Testis (tissue), 2 donors: ENCODE measurements at regions not wholly inside any gene's neighbourhood (a gene's known extent, or its start where the extent isn't known, plus 50 kb on each side); places are given as distances from the start of the nearest gene placed in this dataset.
"Not testable (repeated sequence)": the region's sequence is repeated elsewhere in the genome, so short reads cannot be mapped to it uniquely, and the experiment has no call there.

Experiments
- DNase-seq: peaks from one replicate; pipeline ENCODE4 v3.0.0-alpha.2; 2019
- H3K27ac ChIP-seq, 2 donors: fragments of 200-600 bp; sonication (generic); one replicate each; pipeline ENCODE4 v1.5.1; 2019
- H3K27me3 ChIP-seq: fragments of 200-600 bp; sonication (generic); one replicate; pipeline ENCODE4 v1.5.1; 2019
- H3K36me3 ChIP-seq: fragments of 200-600 bp; sonication (generic); one replicate; pipeline ENCODE4 v1.5.1; 2017; ENCODE audit warnings: low read depth; ENCODE audit errors: missing control alignments
- H3K4me1 ChIP-seq: fragments of 200-600 bp; sonication (generic); one replicate; pipeline ENCODE4 v1.5.1; 2019
- H3K4me3 ChIP-seq, 2 donors: fragments of 200-600 bp; sonication (generic); one replicate each; pipeline ENCODE4 v1.5.1; 2017 to 2019
- H3K9me3 ChIP-seq: fragments of 200-600 bp; sonication (generic); one replicate; pipeline ENCODE4 v1.5.1; 2017
- POLR2A ChIP-seq: fragments of 450-650 bp; IDR thresholded peaks from one replicate; pipeline ENCODE4 v1.6.1; 2017; ENCODE audit warnings: antibody characterized with exemption, mild to moderate bottlenecking, moderate library complexity
- WGBS, 2 donors: methylation state at CpG; one replicate each; pipeline ENCODE4 v1.1.5; 2018; 5-methylcytosine and 5-hydroxymethylcytosine counted together
- intact Hi-C: fragments of 100-400 bp; cut with DNase I; formaldehyde crosslinking; loops from one replicate; pipeline ENCODE4 v1.15.1; 2023; ENCODE audit warnings: low total_unique reads
- TF ChIP-seq, protein P1 (sequence below), 3 experiments: fragments of 450-650 bp in 2 of 3; fragments of 200-600 bp in 1 of 3; sonication (generic) in 1 of 3; IDR thresholded peaks; one replicate each; pipeline ENCODE4 v1.5.1; 2016 to 2019; ENCODE audit warnings: antibody characterized with exemption in 3 of 3, mild to moderate bottlenecking in 2 of 3, moderate library complexity in 1 of 3

GRCh38 chr5:109550077-109550476, 139.7 kb upstream of the MAN2A1 start:
- TF ChIP-seq POLR2A: no peak
- TF ChIP-seq, protein P1, sequence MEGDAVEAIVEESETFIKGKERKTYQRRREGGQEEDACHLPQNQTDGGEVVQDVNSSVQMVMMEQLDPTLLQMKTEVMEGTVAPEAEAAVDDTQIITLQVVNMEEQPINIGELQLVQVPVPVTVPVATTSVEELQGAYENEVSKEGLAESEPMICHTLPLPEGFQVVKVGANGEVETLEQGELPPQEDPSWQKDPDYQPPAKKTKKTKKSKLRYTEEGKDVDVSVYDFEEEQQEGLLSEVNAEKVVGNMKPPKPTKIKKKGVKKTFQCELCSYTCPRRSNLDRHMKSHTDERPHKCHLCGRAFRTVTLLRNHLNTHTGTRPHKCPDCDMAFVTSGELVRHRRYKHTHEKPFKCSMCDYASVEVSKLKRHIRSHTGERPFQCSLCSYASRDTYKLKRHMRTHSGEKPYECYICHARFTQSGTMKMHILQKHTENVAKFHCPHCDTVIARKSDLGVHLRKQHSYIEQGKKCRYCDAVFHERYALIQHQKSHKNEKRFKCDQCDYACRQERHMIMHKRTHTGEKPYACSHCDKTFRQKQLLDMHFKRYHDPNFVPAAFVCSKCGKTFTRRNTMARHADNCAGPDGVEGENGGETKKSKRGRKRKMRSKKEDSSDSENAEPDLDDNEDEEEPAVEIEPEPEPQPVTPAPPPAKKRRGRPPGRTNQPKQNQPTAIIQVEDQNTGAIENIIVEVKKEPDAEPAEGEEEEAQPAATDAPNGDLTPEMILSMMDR (IDR thresholded peaks at IDR 0.05): no peak
- no peak for DNase-seq
- H3K4me1 ChIP-seq: no peaks in the 10 kb centered on the region
- H3K4me3 ChIP-seq: no peak overlapping the region
- H3K27ac ChIP-seq: no peak overlapping the region
- intact Hi-C loops: no loop called here
- 80 to 89% methylated on average over 1 of the region's 1 CpG for WGBS, 2 donors
- H3K9me3 ChIP-seq: no peaks in the 10 kb centered on the region
- no peaks in the 10 kb centered on the region for H3K27me3 ChIP-seq
- H3K36me3 ChIP-seq: no peaks in the 10 kb centered on the region

- intact Hi-C loops: no loop called here
- no peak for DNase-seq
- no peak overlapping the region for H3K4me3 ChIP-seq
- no peaks in the 10 kb centered on the region for H3K27me3 ChIP-seq
- no peak overlapping the region for H3K27ac ChIP-seq
- no peaks in the 10 kb centered on the region for H3K9me3 ChIP-seq
- no peak for TF ChIP-seq POLR2A
- TF ChIP-seq, protein P1 (IDR thresholded peaks at IDR 0.05): no peak
- H3K4me1 ChIP-seq: no peaks in the 10 kb centered on the region
- no peaks in the 10 kb centered on the region for H3K36me3 ChIP-seq
Observed at GRCh38 chr5:109546461-109546860, 136.7 kb upstream of the PJA2 start.

DNA sequence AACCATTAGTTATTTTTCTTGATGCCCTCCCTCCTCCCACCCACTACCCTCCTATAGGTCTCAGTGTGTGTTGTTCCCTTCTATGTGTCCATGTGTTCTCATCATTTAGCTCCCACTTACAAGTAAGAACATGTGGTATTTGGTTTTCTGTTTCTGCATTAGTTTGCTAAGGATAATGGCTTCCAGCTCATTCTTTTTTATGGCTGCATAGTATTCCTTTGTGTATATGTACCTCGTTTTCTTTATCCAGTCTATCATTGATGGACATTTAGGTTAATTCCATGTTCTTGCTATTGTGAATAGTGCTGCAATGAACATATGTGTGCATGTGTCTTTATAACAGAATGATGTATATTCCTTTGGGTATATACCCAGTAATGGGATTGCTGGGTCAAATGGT, 135.1 kb upstream of the PJA2 start:
- intact Hi-C loops, DNase-seq, H3K36me3 ChIP-seq, H3K27ac ChIP-seq, H3K4me3 ChIP-seq, H3K9me3 ChIP-seq, H3K4me1 ChIP-seq, H3K27me3 ChIP-seq: not testable (repeated sequence)
- 65 to 69% methylated on average over 1 of the region's 1 CpG for WGBS, 2 donors

GRCh38 chr5:109538692-109539091, 128.9 kb upstream of the PJA2 start:
- intact Hi-C loops, DNase-seq, H3K27ac ChIP-seq, H3K4me3 ChIP-seq, H3K36me3 ChIP-seq, H3K9me3 ChIP-seq, H3K4me1 ChIP-seq, H3K27me3 ChIP-seq: not testable (repeated sequence)
- WGBS, 2 donors: 80 to 94% methylated on average over 1 of the region's 1 CpG

DNA sequence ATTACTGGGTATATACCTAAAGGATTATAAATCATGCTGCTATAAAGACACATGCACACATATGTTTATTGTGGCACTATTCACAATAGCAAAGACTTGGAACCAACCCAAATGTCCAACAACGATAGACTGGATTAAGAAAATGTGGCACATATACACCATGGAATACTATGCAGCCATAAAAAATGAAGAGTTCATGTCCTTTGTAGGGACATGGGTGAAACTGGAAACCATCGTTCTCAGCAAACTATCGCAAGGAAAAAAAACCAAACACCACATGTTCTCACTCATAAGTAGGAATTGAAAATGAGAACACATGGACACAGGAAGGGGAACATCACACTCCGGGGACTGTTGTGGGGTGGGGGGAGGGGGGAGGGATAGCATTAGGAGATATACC, 125.3 kb upstream of the PJA2 start:
- DNase-seq, H3K9me3 ChIP-seq, H3K36me3 ChIP-seq, H3K27me3 ChIP-seq, H3K4me1 ChIP-seq, H3K27ac ChIP-seq, intact Hi-C loops, H3K4me3 ChIP-seq: not testable (repeated sequence)
- WGBS, 2 donors: 83 to 94% methylated on average over 3 to 4 of the region's 4 CpGs

GRCh38 chr5:109533751-109534272, 124.0 kb upstream of the PJA2 start:
- no peaks in the 10 kb centered on the region for H3K27me3 ChIP-seq
- intact Hi-C loops: no loop called here
- no peak for DNase-seq
- H3K4me1 ChIP-seq: peaks cover 6% of the 10 kb centered on the region
- TF ChIP-seq POLR2A: no peak
- TF ChIP-seq, protein P1 (IDR thresholded peaks at IDR 0.05): no peak
- no peaks in the 10 kb centered on the region for H3K36me3 ChIP-seq
- 71 to 76% methylated on average over 4 of the region's 4 CpGs for WGBS, 2 donors
- no peak overlapping the region for H3K4me3 ChIP-seq
- H3K9me3 ChIP-seq: no peaks in the 10 kb centered on the region
- H3K27ac ChIP-seq: no peak overlapping the region
